SK-N-SH (cell line): ENCODE measurements at regions not wholly inside any gene's neighbourhood (a gene's known extent, or its start where the extent isn't known, plus 50 kb on each side); places are given as distances from the start of the nearest gene placed in this dataset.

Experiments
- CTCF ChIP-seq: fragments of 200-600 bp; sonication (generic); IDR thresholded peaks from 2 replicates; pipeline ENCODE4 v1.6.1; 2017; ENCODE audit warnings: antibody characterized with exemption, mild to moderate bottlenecking, moderate library complexity
- JUND ChIP-seq: IDR thresholded peaks from 2 replicates; pipeline ENCODE4 v1.4.0; 2012
- POLR2AphosphoS5 ChIP-seq: IDR thresholded peaks from 2 replicates; pipeline ENCODE4 v1.6.1; 2012; ENCODE audit warnings: low read depth, low read length
- REST ChIP-seq: IDR thresholded peaks from 2 replicates; pipeline ENCODE4 v1.6.1; 2012; ENCODE audit warnings: mild to moderate bottlenecking, low read depth, low read length, moderate library complexity
- YY1 ChIP-seq: IDR thresholded peaks from 2 replicates; pipeline ENCODE4 v1.4.0; 2012; ENCODE audit warnings: low read depth, mild to moderate bottlenecking

- TF ChIP-seq REST (no peak), YY1 (no peak), CTCF (no peak), JUND (no peak), POLR2AphosphoS5 (no peak)
These were observed 1019.8 kb upstream of the CDH18 start for GRCh38 chr5:21007781-21008180.
